D721Med (cell line): ENCODE measurements at regions not wholly inside any gene's neighbourhood (a gene's known extent, or its start where the extent isn't known, plus 50 kb on each side); places are given as distances from the start of the nearest gene placed in this dataset.

Experiments
- DNase-seq: peaks from one replicate; pipeline ENCODE4 v3.0.0; 2011; ENCODE audit warnings: low spot score; ENCODE audit not compliant: insufficient read length
- FAIRE-seq: peaks from 2 replicates; lab custom pipeline; 2011; peaks lifted over from hg19 to GRCh38; lab: Jason Lieb, UNC
- TF ChIP-seq, protein P1 (sequence below): IDR thresholded peaks from 2 replicates; pipeline ENCODE4 v1.5.1; 2012; ENCODE audit warnings: mild to moderate bottlenecking, control low read depth; ENCODE audit not compliant: insufficient read depth; ENCODE audit errors: missing control alignments

DNA sequence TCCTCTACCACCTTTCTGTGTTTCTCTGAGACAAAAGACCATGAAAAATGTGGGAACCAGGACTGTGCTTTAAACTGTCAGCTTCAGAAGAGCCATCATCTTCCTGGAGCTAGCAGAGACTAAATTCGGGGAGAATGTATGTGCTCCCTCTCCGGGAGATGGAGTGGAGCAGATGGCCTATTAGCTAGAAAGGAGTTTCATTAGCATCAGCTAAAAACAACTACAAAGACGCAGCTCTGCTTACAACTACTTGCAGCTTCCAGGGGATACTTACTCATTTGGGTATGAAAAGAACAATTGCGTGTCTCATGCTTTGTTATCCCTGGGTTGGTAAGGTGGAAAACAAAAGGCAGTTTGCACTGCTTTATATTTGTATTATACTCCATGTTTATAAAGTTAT, 159.6 kb downstream of the MFSD1 start:
- no peak for FAIRE-seq
- TF ChIP-seq, protein P1, sequence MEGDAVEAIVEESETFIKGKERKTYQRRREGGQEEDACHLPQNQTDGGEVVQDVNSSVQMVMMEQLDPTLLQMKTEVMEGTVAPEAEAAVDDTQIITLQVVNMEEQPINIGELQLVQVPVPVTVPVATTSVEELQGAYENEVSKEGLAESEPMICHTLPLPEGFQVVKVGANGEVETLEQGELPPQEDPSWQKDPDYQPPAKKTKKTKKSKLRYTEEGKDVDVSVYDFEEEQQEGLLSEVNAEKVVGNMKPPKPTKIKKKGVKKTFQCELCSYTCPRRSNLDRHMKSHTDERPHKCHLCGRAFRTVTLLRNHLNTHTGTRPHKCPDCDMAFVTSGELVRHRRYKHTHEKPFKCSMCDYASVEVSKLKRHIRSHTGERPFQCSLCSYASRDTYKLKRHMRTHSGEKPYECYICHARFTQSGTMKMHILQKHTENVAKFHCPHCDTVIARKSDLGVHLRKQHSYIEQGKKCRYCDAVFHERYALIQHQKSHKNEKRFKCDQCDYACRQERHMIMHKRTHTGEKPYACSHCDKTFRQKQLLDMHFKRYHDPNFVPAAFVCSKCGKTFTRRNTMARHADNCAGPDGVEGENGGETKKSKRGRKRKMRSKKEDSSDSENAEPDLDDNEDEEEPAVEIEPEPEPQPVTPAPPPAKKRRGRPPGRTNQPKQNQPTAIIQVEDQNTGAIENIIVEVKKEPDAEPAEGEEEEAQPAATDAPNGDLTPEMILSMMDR: no peak
- DNase-seq: no peak

DNA sequence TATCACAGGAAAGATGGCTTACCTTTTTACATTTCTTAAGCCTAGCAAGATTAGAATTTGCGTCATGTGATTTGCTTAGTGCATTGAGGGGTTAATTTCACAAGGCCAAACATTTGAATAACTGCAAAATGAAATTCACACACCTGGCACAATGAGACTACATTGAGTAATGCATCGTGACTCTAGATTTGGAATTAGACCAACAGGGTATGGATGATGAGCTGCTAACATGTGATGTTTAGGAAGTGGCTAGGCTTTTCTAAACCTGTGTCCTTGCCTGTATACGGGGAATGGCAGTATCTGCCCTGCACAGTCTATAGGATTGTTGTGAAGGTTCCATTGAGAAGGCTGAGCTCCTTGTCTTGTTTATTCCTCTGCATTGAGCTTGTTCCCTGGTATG, 160.1 kb downstream of the MFSD1 start:
- DNase-seq (no peak), FAIRE-seq (no peak)
- TF ChIP-seq, protein P1: no peak

DNA sequence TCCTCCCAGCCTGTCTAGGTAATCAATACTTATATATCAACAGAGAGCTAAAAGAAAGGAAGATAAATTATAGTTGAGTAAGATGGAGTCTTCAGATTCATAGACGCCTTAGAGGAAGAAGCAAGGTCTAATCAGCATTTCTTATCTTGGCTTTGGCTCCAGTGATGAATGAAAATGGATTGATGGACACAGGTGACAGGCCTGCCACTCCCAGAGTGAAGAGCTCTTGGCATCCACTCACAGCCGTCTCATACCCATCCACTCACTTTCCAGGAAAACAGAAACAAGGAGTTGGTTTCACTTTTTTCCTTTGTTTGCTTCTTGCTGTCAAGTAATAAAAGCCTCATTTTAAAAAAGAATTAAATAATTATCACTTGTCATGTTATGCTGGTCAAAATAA, 168.2 kb downstream of the MFSD1 start:
- no peak for FAIRE-seq
- DNase-seq: no peak
- TF ChIP-seq, protein P1: no peak

DNA sequence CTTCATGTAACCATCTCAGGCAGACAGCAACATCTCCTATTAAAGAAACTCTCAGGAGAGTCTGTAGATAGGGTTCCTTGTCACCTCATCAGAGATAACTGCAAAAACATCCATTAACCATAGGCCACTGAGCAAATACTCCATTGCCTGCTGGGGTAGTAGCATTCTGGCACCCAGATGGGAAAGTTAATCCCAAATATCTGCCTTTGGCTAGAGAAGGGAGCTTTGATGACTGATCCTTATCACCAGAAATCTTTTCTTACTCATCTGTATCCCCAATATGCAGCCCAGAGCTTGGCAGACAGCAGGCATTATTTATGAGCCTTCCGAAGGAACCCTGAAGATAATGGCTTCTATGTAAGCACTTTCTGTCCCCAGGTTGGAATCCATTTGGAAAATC, 173.1 kb downstream of the MFSD1 start:
- TF ChIP-seq, protein P1: no peak
- DNase-seq: no peak
- FAIRE-seq: no peak

DNA sequence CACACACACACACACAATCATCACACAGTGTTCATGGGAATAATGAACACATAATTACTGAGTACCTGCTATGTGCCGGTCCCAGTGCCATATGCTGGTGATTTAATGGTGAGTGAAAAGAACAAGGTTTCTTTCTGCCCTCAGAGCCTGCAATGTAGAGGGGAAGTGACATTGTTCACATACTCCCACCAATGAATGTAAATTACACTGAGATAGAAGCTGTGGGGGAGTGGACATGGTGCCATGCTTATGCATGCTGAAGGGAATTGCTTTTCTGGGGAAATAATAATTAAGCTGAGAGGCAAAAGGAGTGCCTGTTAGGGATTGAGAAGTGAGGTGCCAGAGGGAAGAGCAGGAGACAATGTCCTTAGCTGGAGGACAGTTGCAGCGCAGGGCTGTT, 175.1 kb downstream of the MFSD1 start:
- DNase-seq (no peak), FAIRE-seq (no peak)
- TF ChIP-seq, protein P1: no peak

DNA sequence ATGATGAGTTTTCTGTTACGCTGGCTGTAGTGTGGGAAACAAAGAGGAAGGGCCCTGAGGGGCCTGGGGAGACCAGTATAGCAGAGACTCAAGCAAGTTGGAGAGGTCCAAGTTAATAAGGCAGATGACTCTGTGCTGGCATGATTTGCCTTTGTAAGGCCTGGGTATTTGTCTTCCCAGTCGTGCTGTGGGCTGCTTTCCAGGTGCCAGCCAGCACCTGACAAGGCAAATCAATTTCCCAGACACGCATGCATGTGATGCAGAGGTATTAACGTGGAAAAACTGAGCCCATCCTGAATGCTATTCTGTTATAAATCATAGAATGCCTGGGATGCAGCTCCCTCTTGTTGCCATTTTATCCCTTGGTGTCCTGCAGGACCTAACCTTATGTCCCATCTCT, 175.6 kb downstream of the MFSD1 start:
- no peak for FAIRE-seq
- DNase-seq: no peak
- TF ChIP-seq, protein P1: no peak

DNA sequence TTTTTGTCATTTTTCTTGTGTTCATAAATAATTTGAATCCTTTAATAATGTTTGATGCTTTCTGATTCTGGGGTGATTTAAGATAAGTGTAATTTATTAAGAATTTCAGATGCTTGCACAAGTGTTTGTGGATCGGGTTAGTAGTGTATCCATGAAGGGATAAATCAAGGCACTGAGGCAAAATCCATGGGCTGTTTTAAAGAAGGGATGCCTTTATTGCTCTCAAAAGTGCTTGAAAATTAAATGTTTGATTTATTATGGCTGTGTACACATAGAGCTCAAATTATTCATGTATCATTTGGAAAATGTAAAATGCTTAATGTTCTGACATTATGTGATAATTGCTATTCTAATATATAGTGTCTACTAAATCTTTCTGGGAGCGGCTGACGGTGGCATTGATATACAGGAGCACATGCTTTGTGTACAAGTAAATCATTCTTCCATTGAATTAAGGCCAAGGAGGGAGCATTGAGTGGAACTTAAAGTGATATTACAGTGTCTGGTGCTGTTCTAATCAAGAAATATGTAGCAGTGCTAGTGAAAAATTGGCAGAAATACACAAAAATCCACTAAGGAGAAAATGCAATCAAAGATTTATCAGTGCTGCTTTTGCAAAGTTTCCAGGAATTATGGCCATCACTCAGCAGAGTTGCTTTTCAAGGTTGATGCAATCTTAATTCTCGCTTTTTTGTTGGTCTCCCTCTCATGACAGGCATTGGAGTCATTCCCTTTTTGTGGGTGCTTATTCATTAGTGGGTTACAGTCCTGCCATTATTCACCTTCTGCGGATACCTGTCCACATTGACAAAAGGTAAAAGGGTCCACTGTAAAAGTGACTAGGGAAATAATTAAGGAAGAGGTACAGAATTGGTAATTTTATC, 181.6 kb downstream of the MFSD1 start:
- FAIRE-seq (no peak), DNase-seq (no peak)
- TF ChIP-seq, protein P1: no peak
